NCI-H2196 (cell line): ENCODE measurements at regions not wholly inside any gene's neighbourhood (a gene's known extent, or its start where the extent isn't known, plus 50 kb on each side); places are given as distances from the start of the nearest gene placed in this dataset.
"Not testable (repeated sequence)": the region's sequence is repeated elsewhere in the genome, so short reads cannot be mapped to it uniquely, and the experiment has no call there.

ENCODE experiments used
- DNase-seq: peaks from one replicate; lab custom pipeline; 2025; ENCODE audit not compliant: unreplicated experiment; lab: John Stamatoyannopoulos, UW

- DNase-seq, result no peak
Observed at GRCh38 chr5:25570067-25570583, 925.3 kb upstream of the CDH10 start.

GRCh38 chr5:25568989-25569625 lies 924.3 kb upstream of the CDH10 start:
- no peak for DNase-seq

GRCh38 chr5:25568294-25568693 lies 923.5 kb upstream of the CDH10 start:
- DNase-seq, result no peak

GRCh38 chr5:25567881-25568280 lies 923.1 kb upstream of the CDH10 start:
- DNase-seq, result no peak

DNA sequence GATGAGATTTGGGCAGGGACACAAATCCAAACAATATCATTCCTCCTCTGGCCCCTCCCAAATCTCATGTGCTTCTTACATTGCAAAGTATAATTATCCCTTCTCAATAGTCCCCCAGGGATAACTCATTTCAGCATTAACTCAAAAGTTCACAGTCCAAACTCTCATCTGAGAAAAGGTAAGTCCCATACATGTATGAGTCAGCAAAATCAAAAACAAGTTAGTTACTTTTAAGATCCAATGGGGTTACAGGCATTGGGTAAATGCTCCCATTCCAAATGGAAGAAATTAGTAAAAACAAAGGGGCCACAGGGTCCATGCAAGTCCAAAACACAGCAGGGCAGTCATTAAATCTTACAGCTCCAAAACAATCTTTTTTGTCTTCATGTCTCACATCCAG lies 917.9 kb upstream of the CDH10 start:
- DNase-seq, result no peak

GRCh38 chr5:25554077-25554476 lies 909.3 kb upstream of the CDH10 start:
- DNase-seq, result no peak

DNA sequence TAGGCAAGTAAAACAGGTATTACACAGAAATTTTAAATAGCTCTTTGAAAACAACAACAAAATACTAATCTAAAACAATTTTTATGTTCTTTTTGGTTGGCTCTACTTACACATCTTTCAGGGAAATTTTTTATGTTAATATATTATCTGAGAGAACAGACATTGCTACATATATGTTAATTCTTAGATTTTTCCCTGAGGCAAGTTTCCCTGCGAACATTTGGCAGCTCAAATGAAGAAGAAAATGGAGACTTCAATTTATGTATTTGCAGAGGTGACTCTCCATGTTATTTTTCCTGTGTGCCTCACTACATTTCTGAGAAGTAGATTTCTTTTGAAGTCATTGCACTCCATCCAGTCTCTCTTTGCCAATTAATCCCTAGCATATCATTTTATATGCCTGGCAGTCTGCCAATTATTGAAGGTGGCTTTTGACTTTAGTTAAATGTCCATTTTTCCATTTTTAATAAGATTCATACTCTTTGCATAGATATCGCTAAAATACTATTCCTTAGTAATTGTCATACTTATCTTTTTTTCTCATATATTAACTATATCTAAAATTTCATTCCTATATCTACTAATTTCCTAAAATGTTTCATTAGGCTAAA lies 908.2 kb upstream of the CDH10 start:
- peak; percentile 11 for DNase-seq

DNA sequence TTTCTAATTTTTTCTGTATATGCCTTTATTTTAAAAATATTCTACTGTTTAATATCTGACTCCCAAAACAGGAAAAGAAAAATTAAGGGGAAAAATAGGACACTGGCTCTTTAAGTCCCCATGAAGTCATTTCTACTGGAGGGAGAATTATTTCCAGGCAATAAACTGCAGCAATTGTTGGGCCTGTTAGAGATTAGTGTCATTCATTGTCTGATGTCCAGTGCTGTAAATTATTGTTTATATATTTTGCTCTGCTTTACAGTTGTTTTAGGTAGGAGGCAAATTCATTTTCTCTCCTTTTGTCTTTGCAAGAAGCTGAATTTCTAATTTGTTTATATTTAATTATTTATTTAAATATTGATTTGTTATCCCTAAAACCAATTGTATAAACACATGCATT lies 906.0 kb upstream of the CDH10 start:
- no peak for DNase-seq

DNA sequence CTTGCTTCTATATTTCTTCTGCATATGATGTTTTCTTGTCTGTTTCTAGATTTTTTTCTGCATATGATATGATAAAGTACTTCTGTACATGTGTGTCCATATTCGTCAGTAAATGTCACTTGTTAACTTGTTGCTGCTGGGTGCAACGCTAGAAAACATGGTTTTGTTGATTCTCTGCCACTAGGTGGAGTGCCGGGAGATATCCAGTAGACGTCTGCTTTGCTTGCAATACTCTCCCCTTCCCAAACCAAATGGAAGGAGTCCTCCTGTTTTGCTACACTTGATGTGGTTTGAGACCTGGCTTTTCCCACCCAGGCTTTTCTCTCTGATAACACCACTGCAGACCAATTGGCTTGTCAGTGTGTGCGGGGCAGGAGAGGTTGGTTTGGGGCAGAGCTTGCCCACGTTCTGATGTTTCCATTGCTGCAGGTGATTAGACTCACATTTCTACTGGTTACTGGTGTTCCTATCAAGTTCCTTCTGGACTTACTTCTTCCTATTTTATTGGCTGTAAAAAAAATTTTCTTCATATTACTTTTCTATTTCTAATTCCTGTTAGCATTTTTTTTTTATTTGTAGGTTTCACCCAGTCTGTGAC lies 900.0 kb upstream of the CDH10 start:
- peak; percentile 53 for DNase-seq

DNA sequence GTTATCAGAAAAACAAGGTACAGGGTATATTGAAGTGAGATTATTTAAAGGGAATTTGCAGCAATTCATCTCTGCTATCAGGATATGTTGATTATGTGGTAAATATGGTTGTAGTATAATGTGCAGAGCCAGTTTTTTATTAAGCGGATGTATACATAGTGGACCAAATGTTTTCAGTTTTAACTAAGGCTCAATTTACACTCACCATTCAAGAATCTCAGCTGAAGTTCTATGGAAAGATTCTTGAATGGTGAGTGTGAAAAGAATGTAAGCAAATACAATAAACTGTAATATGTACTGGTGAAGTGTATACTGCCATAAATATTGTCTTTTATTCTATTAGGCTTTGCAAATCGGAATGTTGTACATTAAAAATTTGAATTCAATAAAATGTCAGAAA lies 895.9 kb upstream of the CDH10 start:
- no peak for DNase-seq

- DNase-seq, result no peak
Observed at GRCh38 chr5:25539536-25539935, 894.8 kb upstream of the CDH10 start.

GRCh38 chr5:25536461-25536860 lies 891.7 kb upstream of the CDH10 start:
- DNase-seq, result not testable (repeated sequence)

GRCh38 chr5:25516141-25516540 lies 871.4 kb upstream of the CDH10 start:
- DNase-seq, result no peak

- DNase-seq, result no peak
Observed at GRCh38 chr5:25515525-25515924, 870.7 kb upstream of the CDH10 start.

DNA sequence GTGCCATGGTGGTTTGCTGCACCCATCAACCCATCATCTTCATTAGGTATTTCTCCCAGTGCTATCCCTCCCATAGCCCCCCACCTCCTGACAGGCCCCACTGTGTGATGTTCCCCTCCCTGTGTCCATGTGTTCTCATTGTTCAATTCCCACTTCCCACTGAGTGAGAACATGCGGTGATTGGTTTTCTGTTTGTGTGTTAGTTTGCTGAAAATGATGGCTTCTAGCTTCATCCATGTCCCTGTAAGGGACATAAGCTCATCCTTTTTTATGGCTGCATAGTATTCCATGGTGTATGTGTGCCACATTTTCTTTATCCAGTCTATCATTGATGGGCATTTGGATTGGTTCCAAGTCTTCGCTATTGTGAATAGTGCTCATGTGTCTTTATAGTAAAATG lies 865.9 kb upstream of the CDH10 start:
- not testable (repeated sequence) for DNase-seq

- DNase-seq, result not testable (repeated sequence)
Observed at GRCh38 chr5:25508011-25508410, 863.2 kb upstream of the CDH10 start.

GRCh38 chr5:25500635-25501034 lies 855.9 kb upstream of the CDH10 start:
- DNase-seq, result no peak

DNA sequence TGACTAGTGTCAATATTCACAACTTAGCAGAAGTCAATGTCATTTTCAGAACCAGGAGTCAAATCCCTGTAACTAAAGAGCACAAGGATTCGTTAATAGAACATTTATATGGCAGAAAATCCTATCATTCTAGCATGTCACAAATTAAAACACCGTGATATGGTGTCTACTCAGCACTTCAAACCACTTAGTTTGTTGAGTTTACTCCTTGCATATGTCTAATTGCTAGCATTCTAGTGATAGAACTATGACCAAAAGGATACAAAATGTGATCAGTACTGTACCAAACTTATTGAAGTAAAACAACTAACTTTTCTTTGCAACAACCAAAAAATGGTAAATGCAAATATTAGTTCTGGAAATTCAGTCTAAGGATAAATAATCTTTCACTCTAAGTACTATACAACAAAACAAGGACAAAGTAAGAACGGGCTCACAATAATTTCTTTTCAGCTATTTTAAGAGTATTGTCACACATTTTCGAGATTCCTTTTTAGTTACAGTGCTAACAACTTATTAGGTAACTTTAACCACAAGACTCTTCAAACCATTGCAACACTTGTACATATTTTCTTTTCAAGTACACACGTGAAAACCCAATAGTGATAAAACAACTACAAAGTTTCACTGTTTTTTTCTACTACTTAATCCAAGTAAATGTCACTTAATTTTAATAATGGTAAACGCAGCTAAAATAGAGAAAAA lies 845.2 kb upstream of the CDH10 start:
- no peak for DNase-seq

DNA sequence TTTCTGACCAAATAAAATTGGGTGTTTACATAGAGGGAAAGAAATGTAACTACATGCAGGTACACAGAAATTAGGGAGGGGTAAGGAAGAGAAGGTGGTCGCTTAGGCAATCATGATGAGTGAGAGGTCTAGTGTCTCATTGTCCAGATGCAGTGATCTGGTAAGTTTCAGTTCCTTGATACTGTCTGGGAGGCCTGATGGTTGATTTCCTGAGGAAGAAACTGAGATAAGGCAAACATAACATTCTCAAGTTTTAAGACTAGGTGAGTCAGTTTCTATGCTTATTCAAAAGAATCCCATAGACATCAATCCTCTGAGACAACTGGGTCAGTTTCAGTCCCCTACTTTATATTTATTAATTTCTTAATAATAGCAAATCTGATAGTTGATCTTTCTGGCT lies 843.3 kb upstream of the CDH10 start:
- DNase-seq, result no peak

DNA sequence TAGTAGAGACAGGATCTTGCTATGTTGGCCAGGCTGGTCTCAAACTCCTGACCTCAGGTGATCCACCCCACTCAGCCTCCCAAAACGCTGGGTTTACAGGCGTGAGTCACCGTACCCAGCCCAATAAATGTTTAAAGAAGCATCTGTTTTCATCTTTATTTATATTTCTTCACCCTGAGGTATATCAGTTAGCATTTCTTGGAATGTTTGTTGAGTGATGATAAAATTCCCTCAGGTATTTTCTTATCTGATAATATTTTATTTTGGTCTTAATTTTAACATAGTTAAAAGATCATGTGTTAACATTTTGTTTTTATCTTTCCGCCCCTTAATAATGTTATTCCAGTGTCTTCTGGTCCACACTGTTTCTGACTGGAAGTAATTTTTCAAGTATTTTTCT lies 839.6 kb upstream of the CDH10 start:
- no peak for DNase-seq

DNA sequence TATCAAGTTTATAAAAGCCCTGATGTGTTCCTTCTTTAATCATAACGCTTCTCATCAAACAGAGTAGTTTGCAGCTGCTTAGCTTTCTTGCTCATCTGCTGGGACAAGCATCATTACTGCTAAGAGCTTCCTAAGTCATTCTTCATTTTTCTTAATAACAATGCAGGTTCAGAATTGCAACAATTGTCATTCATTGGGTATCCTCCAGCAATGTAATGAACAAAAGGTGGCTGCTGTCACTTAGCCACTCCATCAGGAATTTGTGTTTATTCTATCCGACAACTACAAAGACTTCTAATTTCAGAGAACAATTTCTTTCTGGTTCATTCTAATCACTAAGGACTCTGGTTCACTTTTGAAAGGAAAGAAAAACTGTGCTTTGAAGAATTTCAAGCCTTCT lies 836.7 kb upstream of the CDH10 start:
- no peak for DNase-seq

DNA sequence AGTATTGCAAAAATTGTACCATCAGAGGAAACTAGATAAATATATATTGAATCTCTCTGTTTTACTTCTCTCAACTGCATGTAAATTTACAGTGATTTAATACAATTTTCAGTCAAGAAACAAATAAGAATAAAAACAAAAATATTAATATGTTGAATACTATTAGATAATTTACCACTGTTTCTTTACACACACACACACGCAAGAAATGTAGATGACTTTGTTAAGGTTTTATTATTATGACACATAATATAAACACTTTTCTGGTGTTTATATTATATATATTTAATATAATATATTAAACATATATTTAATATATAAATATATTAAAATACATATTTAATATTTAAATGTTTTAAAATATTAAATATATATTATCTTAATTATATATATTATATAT lies 814.3 kb upstream of the CDH10 start:
- no peak for DNase-seq
